ENCODE measurements at regions not wholly inside any gene's neighbourhood (a gene's known extent, or its start where the extent isn't known, plus 50 kb on each side); places are given as distances from the start of the nearest gene placed in this dataset.

DNA sequence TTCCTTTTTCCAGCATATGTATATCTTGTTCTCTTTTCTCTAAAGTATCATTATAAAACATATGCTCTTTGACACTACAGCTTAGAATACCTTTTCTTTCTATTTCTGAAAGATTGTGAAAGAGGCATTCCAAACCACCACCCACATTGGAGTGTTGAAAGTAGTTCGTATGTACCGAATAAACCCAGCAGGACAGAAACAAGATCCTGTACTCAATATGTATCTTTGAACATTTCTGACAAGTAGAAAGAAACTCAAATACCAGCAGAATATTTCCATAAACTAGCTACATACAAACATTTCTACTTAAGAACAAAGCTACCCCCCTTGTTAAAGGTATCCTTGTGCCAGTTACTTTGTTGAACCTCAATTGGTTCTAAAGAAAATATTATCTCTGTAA lies 415.3 kb upstream of the ALCAM start:
- H3K4me3 ChIP-seq (ENCODE audit: low read depth, low read length): no peak overlapping the region
- DNase-seq (ENCODE audit: low read depth): no peak
- TF ChIP-seq, protein P1, sequence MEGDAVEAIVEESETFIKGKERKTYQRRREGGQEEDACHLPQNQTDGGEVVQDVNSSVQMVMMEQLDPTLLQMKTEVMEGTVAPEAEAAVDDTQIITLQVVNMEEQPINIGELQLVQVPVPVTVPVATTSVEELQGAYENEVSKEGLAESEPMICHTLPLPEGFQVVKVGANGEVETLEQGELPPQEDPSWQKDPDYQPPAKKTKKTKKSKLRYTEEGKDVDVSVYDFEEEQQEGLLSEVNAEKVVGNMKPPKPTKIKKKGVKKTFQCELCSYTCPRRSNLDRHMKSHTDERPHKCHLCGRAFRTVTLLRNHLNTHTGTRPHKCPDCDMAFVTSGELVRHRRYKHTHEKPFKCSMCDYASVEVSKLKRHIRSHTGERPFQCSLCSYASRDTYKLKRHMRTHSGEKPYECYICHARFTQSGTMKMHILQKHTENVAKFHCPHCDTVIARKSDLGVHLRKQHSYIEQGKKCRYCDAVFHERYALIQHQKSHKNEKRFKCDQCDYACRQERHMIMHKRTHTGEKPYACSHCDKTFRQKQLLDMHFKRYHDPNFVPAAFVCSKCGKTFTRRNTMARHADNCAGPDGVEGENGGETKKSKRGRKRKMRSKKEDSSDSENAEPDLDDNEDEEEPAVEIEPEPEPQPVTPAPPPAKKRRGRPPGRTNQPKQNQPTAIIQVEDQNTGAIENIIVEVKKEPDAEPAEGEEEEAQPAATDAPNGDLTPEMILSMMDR (IDR thresholded peaks at IDR 0.05; ENCODE audit: insufficient read depth, low read depth, low read length, missing control alignments): no peak

DNA sequence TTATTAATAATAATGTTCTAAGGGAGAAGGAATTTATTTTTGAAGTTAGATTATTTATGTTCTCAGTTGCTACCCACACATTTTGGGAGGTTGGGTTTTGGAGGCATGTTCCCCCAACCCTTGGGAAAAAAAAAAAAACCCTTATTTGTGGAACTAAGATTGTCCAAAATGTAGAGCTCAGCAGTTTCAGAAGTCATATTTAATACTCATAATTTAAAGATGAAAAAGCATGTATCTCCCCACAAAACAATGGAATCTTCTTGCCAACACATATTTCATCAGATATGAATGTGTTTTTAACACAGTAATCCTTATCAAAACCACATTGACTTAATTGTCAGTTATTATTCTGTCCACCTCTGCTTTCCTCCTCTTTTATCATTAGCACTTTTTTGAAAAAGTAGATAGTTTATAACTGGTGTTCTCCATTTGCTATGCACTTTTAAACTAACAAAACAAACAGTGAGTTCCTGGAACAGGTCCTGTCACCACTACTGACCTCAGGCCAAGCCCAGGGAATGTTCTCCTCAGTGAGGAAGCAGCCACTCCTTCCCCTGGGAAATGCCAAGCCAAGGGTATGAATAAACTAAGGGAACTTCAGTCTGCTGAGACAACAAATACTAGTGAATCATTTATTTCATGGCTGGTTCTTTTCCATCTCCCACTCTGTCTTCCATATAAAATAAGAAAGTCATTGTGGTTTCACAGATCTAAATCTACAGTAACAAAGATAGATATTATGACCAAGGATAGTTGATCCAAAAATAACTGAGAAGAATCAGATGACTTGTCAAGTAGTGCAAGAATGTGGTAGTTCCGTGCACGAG lies 414.4 kb upstream of the ALCAM start:
- no peak for DNase-seq (ENCODE audit: low read depth)
- H3K4me3 ChIP-seq (ENCODE audit: low read depth, low read length): no peak overlapping the region
- TF ChIP-seq, protein P1 (IDR thresholded peaks at IDR 0.05; ENCODE audit: insufficient read depth, low read depth, low read length, missing control alignments): no peak

DNA sequence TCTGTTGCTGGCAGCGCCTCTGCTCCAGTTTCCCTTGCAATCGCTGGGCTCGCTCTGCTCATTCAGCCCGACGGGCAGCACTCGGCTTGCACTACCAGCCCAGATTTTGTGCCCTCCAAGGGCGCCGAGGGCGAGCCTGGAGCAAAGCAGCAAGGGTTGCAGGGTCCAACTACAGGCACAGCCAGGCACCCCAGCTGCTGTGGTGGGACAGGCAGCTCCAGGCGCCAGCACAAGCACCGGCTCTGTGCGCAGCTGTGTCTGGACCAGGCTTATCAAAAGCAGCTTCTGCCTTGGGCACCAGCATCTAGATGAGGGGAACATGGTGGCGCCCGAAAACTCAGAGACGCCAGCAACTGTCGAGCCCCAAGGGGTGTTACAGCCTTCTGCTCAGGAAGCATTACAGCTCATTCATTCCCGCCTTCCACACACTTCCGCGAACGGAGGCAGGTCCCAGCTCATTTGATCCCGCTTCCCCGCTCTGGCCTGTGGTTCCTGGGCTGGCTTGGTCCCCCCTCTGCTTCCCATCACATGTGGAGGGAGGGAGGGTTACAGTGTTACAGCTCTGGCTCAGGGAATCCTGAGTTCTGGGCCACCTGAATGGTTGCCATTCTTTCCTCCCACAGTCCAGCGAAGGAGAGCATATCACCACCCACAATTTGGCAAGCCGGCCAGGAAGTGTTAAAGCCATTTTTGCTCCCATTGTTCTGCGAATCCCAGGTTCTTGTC lies 409.9 kb upstream of the ALCAM start:
- TF ChIP-seq, protein P1 (IDR thresholded peaks at IDR 0.05; ENCODE audit: insufficient read depth, low read depth, low read length, missing control alignments): no peak
- no peak for DNase-seq (ENCODE audit: low read depth)

DNA sequence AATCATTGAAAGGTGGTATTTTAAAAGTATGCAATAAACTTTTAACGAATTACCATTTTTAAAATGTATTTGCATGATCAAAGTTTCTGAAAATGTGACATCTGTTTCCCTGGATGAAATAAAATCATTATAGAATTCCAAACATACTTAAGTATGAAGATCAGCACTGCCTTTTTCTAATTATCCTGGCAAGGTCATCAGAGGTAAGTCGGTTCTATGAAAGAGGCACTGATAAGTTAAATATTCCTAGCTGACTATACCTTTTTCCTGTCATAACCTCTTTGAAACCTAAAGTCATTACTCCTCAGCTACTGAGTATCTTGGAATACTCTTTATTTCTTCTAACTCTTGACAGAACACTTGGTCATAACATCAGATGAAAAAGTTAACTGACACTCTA lies 406.1 kb upstream of the ALCAM start:
- DNase-seq (ENCODE audit: low read depth): no peak
- TF ChIP-seq, protein P1 (IDR thresholded peaks at IDR 0.05; ENCODE audit: insufficient read depth, low read depth, low read length, missing control alignments): no peak
- H3K4me3 ChIP-seq (ENCODE audit: low read depth, low read length): no peak overlapping the region

More for the DNA sequence above, 409.9 kb upstream of the ALCAM start:
- H3K4me3 ChIP-seq (ENCODE audit: low read depth, low read length): no peak overlapping the region

DNA sequence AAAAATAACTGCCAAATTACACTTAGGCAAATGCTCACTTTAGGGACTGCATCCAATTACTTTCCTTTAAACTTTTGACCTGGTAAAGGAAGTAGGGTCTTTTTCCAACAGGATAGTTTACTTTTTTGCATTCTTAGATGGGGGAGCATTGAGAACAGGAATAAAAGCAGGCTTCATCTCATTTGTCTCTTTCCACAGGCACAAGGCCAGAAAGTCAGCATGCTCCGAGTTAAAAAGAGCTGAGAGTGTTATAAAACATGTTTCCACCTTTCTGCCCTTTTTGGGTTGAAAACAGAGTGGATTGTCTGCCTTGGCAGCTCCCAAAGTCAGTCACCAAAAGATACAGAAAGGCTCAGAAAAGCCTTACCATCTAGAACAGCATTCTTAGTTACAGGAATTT lies 404.9 kb upstream of the ALCAM start:
- DNase-seq (ENCODE audit: low read depth): no peak
- TF ChIP-seq, protein P1 (IDR thresholded peaks at IDR 0.05; ENCODE audit: insufficient read depth, low read depth, low read length, missing control alignments): no peak
- H3K4me3 ChIP-seq (ENCODE audit: low read depth, low read length): no peak overlapping the region

DNA sequence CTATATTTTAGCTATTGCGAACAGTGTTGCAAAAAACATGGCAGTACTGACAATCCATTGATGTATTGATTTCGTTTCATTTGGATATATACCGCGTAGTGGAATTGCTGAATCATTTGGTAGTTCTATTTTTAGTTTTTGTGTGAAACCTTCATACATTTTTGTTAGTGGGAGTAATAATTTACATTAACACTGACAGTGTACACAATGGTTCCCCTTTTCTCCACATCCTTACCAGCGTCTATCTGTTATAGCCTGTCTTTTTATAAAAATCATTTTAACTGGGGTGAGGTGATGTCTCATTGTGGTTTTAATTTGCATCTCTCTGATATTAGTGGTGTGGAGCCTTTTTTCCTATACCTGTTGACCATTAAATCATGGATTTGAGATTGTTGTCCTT lies 392.4 kb upstream of the ALCAM start:
- H3K4me3 ChIP-seq (ENCODE audit: low read depth, low read length): no peak overlapping the region
- no peak for DNase-seq (ENCODE audit: low read depth)
- TF ChIP-seq, protein P1 (IDR thresholded peaks at IDR 0.05; ENCODE audit: insufficient read depth, low read depth, low read length, missing control alignments): no peak
